GM19438 (cell line): ENCODE measurements at regions not wholly inside any gene's neighbourhood (a gene's known extent, or its start where the extent isn't known, plus 50 kb on each side); places are given as distances from the start of the nearest gene placed in this dataset.
"Not testable (repeated sequence)": the region's sequence is repeated elsewhere in the genome, so short reads cannot be mapped to it uniquely, and the experiment has no call there.

ENCODE experiments used
- ATAC-seq: cut with Tn5 transposase; IDR thresholded peaks from one replicate; pipeline ENCODE4 v1.9.1; 2021; ENCODE audit warnings: low read depth; ENCODE audit not compliant: unreplicated experiment

DNA sequence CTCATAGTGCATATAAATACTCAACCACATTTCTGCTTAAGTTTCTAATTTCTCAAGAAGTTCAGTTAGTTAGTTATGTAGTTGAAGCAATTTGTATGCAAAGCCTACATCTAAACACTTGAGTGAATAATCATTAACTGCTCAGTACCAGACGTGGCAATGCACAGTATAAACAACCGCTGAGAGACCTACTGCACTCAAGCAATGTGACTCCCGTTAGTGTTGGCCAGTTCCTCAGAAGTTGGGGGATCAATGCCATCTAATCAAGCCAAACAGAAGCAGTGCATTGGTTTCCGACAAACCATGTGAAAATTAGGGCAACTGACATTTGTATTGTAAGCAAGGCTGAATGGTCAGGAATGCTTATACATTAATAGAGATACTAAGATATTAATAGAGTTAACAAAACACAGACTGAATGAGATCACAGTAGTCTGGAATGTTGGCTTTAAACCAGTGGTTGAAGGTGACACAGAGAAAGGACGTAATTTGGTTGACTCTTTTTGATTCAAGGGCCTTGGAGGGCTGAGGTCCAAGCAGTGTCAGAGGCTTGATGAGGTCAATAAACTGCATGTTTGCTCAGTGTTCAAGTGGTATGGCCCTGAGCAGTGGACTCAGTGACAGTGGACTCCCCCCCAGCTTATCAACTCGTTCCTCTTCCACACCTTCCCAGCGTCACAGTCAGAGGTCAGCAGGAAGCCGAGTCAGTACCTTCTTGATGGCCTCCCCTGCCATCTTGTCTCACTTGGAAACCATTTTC lies 255.5 kb downstream of the CTH start:
- no peak for ATAC-seq

DNA sequence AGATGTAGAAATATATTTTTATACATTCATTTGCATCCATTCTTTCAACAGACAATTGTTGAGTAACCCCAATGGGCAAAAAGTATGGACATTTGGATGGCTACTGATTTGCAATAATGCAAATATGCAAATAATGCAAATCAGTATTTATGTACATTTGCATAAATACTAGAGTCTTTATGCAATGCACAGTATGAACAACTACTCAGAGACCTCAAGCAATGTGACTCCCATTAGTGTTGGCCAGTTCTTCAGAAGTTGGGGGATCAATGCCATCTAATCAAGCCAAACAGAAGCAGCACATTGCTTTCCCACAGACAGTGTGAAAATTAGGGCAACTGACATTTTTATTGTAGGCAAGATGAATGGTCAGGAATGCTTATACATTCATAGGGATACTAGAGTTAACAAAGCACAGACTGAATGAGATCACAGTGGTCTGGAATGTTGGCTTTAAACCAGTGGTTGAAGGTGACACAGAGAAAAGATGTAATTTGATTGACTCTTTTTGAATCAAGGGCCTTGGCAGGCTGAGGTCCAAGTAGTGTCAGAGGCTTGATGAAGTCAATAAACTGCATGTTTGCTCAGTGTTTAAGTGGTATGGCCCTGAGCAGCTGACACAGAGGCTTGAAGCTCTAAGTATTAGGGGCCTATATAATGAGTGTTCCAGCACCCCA lies 256.6 kb downstream of the CTH start:
- ATAC-seq: no peak

DNA sequence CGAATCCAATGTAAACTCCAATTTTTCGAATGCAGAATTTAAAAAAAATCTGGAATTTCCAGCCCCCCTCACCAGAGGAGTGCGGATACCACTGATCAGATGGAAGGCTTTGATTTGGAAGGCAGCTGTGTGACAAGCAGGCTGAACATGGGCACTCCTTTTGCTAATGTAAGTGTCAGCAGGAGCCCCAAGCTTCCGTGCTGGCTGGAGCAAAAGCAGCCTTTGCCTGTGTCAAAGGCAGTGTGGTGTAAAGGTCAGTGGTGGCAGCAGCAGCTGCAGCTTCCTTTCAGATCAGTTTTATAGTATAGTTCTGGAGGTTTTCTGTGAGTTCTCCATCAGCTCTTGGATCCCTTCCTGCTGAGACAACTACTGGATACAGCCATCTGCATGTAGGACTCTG lies 259.9 kb downstream of the CTH start:
- ATAC-seq: no peak

DNA sequence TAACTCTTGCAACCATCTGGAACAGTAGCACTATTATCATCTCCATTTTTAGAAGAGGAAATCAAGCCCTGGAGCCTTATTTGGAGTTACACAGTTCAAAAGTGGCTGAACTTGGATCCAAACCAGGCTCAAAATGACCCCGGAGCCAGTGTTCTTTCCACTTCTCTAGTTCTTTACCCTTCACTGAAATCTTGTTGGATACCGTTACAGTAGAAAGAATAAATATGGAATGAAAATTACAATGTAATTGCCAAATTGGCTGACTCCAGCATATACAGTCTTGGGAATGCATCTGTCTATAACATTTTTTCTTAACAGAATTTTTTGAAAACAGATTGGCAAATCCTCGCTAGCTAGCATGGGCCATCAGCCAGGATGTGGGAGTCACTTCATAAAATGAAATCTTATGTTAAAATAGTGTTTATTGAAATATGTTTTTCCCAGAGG lies 261.4 kb downstream of the CTH start:
- no peak for ATAC-seq

DNA sequence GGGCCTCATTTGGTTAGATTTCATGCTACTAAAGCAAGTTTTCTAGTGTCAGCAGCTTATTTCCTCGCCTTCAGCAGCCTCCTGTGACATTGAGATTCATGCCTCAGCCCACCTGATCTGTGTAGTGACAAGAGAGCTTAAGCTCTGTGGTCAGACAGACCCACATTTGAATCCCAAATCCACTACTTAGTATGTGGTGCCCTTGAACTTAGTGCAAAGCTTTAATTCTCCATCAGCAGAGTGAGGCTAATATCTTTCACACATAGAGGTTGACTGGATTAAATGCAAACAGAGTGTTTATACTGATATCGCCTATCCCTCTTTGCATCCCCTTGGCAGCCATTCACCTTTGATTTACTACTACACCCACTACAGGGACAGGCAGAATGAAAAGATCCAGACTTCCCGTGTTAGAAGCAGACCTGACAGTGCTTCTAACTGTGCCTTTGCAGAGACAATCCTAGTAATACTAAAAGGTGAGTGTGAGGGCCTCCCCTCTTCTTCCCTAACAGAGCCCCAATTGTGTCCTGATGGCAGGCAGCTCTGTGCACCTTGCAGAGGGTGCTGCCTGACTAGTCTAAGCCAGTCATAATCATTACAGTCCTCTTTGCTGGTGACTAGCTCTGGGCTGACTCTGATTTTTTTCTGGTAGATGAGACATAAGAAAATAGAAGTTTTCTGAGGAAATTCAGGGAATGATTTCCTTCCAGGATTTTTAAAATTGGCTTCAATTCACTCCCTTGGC lies 264.0 kb downstream of the CTH start:
- ATAC-seq: no peak

DNA sequence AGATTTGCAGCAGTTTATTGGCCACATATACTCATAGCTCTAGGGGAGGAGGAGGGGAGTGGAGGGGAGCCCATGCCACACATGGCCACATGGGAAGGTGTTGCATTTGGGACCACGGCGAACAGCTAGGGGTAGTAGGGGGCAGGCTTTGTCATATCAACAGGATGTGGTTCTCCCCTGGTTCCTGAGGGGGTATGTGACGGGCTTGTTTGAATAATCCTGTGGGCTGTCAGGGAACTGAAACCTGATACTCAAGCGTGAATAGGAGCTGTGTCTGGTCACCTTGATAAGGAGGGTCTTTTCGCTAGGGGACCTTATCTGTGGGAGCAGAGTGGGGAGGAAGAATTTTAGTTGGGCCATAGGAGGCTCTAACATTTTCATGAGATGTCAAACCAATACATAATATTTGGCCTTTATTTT lies 264.7 kb downstream of the CTH start:
- ATAC-seq: peak; percentile 89

DNA sequence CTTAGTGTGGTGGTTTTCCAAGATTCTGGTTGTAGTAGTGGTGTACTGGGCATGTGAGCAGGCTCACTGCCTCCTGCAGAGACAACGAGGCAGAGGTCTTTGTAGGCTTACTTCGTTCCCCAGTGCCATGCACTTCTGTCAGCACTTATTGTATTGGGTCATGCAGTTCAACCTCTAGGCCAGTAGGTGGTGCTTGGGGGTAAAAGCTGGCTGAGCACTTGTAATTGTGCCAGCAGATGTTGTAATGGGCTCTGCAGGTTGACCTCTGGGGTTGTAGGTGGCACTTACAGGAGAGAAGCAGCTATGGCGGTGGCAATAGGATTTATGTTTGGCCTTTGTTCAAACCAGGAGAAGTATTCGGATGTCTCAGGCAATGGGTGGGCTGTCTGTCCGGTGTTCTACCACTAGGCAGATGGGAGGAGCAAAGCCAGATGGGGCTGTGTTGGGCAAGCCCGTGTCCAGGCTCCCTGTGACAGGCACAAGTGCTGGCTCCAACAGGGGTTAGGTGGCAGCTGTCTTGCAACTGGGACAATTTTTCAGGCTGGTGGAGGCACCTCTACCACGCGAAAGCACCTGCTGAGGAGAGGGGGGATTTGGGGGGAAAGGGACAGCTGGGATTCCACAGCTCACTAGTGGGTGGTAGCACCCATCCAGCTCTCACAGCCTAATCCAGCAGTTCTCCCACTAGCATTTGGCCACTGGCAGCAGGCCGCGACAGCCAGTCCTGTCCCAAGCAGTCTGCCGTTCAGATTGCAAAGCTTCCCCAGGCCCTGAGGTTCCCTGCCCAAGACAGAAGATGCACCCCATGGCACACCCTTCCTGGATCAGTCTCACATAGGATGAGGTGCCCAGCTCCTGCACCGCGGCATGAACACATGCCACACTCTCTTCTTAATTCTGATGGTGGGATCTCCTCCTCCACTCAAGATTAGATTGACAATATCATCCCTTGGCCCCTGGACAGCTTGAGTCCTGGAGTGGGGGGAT lies 274.5 kb downstream of the CTH start:
- peak; percentile 94 for ATAC-seq

DNA sequence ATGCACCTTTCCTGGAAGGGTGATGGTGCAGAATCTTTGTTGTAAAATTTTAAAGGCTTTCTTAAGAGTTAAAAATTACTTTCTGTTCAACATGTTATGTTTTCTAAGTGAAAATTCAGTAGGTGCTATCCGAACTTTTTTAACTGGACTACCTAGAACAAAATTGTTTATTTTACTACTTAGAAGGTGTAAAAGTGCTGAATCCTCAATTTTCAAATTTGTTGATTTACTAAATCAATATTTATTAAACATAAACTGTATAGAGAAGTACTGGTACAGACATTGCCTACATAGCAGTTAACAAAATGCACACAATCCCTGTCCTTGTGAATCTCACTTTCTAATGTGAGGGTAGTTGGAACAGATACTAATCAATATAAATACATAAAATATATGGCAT lies 277.5 kb downstream of the CTH start:
- no peak for ATAC-seq

DNA sequence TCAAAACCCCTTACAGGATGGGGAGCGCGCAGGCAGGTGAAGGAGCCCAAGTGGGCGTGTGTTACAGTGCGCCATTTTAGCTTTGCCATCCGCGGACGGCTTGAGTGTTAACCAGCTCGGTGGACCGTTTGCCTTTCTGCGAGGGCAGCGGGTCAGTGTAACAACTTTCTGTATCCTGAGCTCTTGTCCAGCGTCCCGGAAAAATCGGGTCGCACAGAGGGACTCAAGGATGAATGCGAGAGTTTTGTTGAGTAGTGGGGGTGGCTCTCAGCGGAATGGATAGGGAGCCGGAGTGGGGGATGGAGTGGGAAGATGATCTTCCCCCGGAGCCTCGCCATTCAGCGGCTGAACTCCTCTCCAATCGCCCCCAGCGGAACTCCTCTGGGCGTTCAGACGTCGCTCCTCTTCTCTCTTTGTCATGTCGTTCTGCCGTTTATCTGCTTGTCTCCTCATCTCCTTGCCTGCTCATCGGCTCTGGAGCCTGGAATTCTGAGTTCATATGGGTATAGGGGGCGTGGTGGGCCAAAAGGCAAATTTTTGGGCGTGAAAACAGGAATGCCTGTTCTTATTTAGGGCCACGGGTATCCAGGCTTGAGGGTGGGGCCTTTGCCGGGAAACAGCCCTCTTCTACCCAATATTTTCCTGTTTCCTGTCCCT lies 295.4 kb downstream of the CTH start:
- ATAC-seq: no peak

DNA sequence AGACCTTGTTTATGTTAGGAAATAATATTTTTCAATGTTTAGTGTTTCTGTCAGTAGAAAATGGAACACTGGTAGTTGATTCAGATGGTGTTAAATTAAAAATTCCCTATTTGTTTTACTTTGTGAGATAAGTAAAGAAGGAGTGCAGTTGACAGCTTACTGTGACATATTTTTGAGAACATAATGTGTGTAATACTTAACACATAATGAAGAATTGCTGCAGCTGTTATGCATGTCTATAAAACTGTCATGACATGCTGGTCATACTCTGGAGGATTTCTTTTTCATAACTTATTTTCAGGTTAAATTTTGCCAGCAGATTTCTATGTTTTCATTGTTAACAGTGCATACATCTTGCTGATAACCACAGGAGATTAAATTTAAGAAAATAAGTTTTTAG lies 296.1 kb downstream of the CTH start:
- no peak for ATAC-seq

DNA sequence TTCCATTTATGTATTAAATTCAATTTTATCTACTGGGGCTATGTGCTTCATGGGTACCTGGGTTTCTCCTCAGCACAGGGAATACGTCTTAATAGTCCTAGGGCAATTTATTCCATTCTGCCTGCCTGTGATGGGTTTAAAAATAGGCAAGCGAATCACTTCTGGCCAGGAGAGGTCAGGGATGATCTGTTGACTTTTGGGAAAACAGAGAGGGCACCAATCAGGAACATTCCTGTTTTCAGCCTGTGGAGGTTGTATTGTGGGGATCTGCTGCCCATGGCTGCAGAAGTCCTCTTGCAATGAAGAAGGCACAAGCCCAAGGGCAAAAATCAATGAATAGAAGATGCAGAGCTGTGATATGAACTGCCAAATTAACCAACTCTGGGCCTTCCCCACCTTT lies 303.1 kb downstream of the CTH start:
- no peak for ATAC-seq

DNA sequence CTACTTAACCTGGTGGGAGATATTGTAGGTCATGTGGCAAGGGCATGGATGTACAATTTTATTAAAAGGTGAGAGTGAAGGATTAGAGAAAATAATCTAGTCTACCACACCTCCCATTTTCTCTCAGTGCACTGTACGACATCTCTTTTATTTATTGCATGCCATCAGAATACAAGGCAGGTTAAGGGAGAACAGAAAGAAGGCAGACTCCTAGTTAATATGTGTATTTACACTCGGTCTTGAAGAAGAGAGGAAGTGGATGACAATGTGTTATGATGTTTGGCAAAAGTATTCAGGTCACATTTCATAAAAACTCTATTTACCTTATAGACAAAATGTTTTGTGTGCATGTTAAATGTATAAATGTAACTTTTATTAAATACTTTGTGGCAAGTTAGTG lies 306.1 kb downstream of the CTH start:
- no peak for ATAC-seq

DNA sequence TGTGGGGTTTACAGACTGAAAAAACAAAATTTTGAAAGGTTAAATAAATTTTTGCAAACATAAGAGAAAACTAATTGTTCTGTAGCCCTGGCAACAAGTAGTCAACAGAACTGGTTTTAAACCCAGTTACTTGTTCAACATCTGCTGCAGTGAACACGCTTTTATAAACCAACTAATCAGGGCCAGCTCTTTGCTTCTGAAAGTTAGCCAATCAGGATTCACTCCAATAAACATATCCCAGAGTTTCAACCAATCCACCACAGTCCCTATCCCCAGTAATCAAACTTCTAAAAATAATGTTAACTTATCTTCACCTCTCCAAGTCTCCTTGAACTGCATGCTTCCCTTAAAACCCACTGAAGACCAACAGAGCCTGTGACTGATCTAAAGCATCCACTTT lies 306.6 kb downstream of the CTH start:
- no peak for ATAC-seq

DNA sequence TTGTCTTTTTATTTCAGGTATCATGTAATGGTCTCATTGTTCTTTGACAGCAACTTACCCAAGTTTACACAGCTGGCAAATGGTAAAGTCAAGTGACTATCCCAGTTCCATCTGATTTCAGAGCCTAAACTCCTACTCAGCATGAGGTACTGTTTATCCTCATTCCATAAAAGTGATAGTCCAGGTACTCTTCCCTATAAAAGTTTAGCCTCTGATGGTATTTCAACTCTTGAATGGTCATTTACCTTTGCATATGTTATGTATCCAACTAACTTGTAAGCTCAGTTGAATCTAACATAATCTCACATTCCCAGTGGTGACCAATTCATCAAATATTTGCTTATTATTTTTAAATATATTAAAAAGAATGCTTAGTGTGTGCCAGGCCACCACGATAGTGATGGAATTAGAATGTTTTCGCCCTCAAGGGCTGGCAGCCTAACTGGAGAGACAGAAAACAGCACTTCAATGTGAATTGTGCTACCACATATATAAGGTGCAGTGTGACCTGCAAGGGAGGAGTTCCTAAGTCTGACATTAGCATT lies 307.1 kb downstream of the CTH start:
- ATAC-seq: no peak

DNA sequence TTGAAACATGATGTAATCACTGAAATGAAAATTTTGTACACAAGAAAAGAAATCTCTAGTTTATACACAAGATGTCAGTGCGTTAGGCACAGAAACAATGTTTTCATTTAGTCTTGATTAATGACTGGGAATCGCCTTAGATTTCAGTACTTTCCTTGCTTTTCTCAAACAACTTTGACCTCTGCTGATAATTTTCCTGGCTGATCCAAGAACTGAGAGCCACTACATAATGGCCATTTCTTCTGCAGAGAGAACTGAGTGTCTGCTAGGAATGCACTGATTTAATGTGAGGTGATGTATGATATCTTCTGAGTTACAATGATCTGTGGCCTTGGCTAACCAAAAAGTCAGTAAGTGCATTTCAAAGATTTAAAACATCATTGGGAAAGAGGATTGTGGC lies 308.1 kb downstream of the CTH start:
- no peak for ATAC-seq

DNA sequence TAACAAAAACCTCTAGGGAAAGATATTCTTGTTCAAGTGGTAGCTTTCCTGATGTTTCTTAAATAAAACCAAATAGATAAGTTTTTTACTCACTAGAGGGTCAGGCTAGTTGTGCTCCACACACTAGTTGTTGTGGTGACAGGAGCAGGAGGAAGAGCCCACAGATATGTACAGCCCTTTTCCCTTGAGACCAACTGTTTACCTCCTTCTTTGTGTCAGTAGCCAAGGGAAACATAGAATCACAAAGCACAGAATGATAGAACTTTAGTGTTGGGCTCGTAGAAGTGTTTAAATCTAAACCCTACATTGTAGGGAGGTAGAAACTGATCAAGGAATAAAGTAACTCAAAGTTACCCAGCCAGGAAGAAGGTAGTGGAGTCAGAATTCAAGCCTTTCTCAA lies 309.0 kb downstream of the CTH start:
- no peak for ATAC-seq

DNA sequence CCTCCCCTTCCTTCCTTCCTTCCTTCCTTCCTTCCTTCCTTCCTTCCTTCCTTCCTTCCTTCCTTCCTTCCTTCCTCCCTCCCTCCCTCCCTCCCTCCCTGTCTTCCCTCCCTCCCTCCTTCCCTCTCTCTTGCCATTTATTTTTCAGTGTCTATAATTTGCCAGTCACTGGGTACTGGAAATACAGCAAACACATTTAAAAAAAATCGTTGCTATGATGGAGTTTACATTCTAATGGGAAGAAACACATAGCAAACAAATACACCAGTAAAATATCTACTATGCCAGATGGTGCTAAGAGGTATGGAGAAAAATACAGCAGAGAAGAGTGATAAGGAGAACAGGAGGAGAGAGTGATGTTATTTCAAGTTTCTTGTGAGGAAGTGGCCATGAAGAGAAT lies 309.5 kb downstream of the CTH start:
- no peak for ATAC-seq

DNA sequence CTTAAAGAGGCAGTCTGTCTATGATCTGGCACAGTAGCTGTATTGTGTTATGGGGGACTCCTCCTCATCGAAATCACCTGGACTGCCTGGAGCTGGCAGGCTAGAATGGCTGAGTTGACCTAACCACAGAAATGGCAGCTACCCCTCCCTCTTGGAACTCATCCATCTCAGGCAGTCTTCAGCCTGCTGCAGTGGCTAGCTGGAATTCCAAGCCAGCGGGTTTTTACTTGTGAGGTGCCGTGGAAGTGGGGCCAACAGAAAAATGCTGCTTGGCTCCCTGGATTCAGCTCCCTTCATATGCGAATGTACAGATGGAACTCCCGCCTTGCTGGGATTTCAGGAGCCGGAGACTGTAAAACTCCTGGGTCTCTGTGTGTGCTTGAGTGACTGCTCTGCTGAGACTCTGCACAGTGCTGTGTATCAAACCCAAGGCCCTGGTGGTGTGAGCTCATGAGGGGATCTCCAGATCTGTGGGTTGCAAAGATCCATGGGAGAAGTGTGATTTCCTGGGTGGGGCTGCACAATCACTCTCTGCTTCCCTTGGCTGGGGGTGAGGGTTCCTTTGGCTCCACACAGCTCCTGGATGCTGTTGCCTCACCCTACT lies 316.9 kb downstream of the CTH start:
- no peak for ATAC-seq

DNA sequence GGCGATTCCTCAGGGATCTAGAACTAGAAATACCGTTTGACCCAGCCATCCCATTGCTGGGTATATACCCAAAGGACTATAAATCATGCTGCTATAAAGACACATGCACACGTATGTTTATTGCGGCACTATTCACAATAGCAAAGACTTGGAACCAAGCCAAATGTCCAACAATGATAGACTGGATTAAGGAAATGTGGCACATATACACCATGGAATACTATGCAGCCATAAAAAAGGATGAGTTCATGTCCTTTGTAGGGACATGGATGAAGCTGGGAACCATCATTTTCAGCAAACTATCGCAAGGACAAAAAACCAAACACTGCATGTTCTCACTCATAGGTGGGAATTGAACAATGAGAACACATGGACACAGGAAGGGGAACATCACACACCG lies 311.1 kb downstream of the PTGER3 start:
- ATAC-seq: not testable (repeated sequence)
